H1 (cell line): ENCODE measurements at regions not wholly inside any gene's neighbourhood (a gene's known extent, or its start where the extent isn't known, plus 50 kb on each side); places are given as distances from the start of the nearest gene placed in this dataset.

ENCODE experiments used
- CTCF ChIA-PET: fragments of 300-600 bp; sonication (Branson Sonifier 250); formaldehyde crosslinking; loops from one replicate; lab custom pipeline; 2021; ENCODE audit not compliant: partially characterized antibody; lab: Charles Lee
- POLR2A ChIA-PET: fragments of 300-600 bp; sonication (Branson Sonifier 250); formaldehyde crosslinking; loops from one replicate; lab custom pipeline; 2021; ENCODE audit warnings: inconsistent platforms; ENCODE audit not compliant: partially characterized antibody; lab: Charles Lee
- DNase-seq, 2 experiments: peaks; one replicate each; pipeline versions ENCODE4 v3.0.0 to v3.0.0-alpha.2; 2010 to 2022; ENCODE audit warnings: low spot score in 2 of 2, low read depth in 1 of 2, mixed read lengths in 1 of 2
- FAIRE-seq: peaks from 2 replicates; lab custom pipeline; 2011; peaks lifted over from hg19 to GRCh38; lab: Jason Lieb, UNC
- H2AFZ ChIP-seq: 2 replicates; pipeline ENCODE4 v1.8.1; 2012; ENCODE audit warnings: low read length, inconsistent platforms
- H2AK5ac ChIP-seq: 2 replicates; pipeline ENCODE4 v1.6.1; 2013; ENCODE audit warnings: low read depth, low read length
- H2BK120ac ChIP-seq: replicated peaks from 2 replicates; pipeline ENCODE3; 2013; ENCODE audit warnings: low read depth, low read length, inconsistent platforms
- H2BK12ac ChIP-seq: 2 replicates; pipeline ENCODE4 v1.6.1; 2013; ENCODE audit warnings: low read depth, low read length
- H2BK15ac ChIP-seq: 2 replicates; pipeline ENCODE4 v1.6.1; 2013; ENCODE audit warnings: low read length
- H2BK20ac ChIP-seq: 2 replicates; pipeline ENCODE4 v1.6.1; 2013; ENCODE audit warnings: low read length
- H2BK5ac ChIP-seq: 2 replicates; pipeline ENCODE4 v1.6.1; 2013; ENCODE audit warnings: low read depth, low read length
- H3K14ac ChIP-seq: 2 replicates; pipeline ENCODE4 v1.6.1; 2013; ENCODE audit warnings: inconsistent platforms; ENCODE audit not compliant: insufficient read length
- H3K18ac ChIP-seq: 2 replicates; pipeline ENCODE4 v1.6.1; 2013; ENCODE audit warnings: low read length; ENCODE audit errors: extremely low read depth
- H3K23ac ChIP-seq: 2 replicates; pipeline ENCODE4 v1.6.1; 2013; ENCODE audit warnings: inconsistent platforms; ENCODE audit not compliant: insufficient read length
- H3K23me2 ChIP-seq: 2 replicates; pipeline ENCODE4 v1.6.1; 2013; ENCODE audit warnings: low read depth, low read length
- H3K27ac ChIP-seq: 2 replicates; pipeline ENCODE4 v1.6.1; 2011; ENCODE audit warnings: low read depth, low read length, inconsistent platforms
- H3K27me3 ChIP-seq, 4 experiments: replicated peaks in 1 of 4; 1 replicate in 1 of 4; 2 replicates in 3 of 4; pipeline versions ENCODE4 v1.6.1 to v1.8.1; 2011 to 2013; ENCODE audit warnings: low read length in 3 of 4, mild to moderate bottlenecking in 3 of 4, inconsistent platforms in 2 of 4, mixed read lengths in 2 of 4, moderate library complexity in 1 of 4; ENCODE audit not compliant: control insufficient read depth in 3 of 4, insufficient read depth in 3 of 4; ENCODE audit errors: extremely low read depth in 1 of 4
- H3K36me3 ChIP-seq, 4 experiments: 2 replicates each; pipeline versions ENCODE4 v1.6.1 to v1.8.1; 2011 to 2013; ENCODE audit warnings: mild to moderate bottlenecking in 4 of 4, low read length in 3 of 4, moderate library complexity in 2 of 4, control low read depth in 1 of 4, inconsistent platforms in 1 of 4; ENCODE audit not compliant: insufficient read depth in 4 of 4, control insufficient read depth in 2 of 4
- H3K4ac ChIP-seq: replicated peaks from 2 replicates; pipeline ENCODE3; 2013; ENCODE audit warnings: low read length, low read depth, mixed read lengths, inconsistent platforms; ENCODE audit not compliant: insufficient read length
- H3K4me1 ChIP-seq, 4 experiments: replicated peaks in 1 of 4; 1 replicate in 1 of 4; 2 replicates in 3 of 4; pipeline versions ENCODE4 v1.6.1 to v1.8.1; 2011 to 2013; ENCODE audit warnings: low read length in 3 of 4, inconsistent platforms in 2 of 4, mixed read lengths in 1 of 4; ENCODE audit not compliant: insufficient read depth in 4 of 4, control insufficient read depth in 3 of 4
- H3K4me2 ChIP-seq, 2 experiments: 2 replicates each; pipeline versions ENCODE4 v1.6.1 to v1.8.1; 2011 to 2013; ENCODE audit warnings: low read depth in 2 of 2, low read length in 2 of 2, control low read depth in 1 of 2, inconsistent platforms in 1 of 2, mild to moderate bottlenecking in 1 of 2; ENCODE audit not compliant: insufficient read depth in 1 of 2
- H3K4me3 ChIP-seq, 4 experiments: fragments of 200-600, 300-600 bp in 1 of 4; sonication (generic), shearing (Covaris generic), sonication (Bioruptor Twin) in 1 of 4; 2 replicates each; pipeline versions ENCODE4 v1.5.1 to v1.8.1; 2011 to 2016; ENCODE audit warnings: low read length in 4 of 4, low read depth in 3 of 4, control low read depth in 2 of 4, inconsistent platforms in 2 of 4, mild to moderate bottlenecking in 2 of 4, mixed read lengths in 1 of 4, moderate library complexity in 1 of 4; ENCODE audit not compliant: insufficient read depth in 2 of 4; ENCODE audit errors: extremely low read depth in 1 of 4
- H3K56ac ChIP-seq: replicated peaks from 2 replicates; pipeline ENCODE3; 2013; ENCODE audit warnings: low read depth, mild to moderate bottlenecking, mixed read lengths, low read length, inconsistent platforms; ENCODE audit not compliant: insufficient read length
- H3K79me1 ChIP-seq: 2 replicates; pipeline ENCODE4 v1.6.1; 2013; ENCODE audit warnings: low read depth, low read length, control low read depth
- H3K79me2 ChIP-seq, 2 experiments: 2 replicates each; pipeline versions ENCODE4 v1.6.1 to v1.8.1; 2012 to 2013; ENCODE audit warnings: low read length in 2 of 2, mild to moderate bottlenecking in 2 of 2, inconsistent platforms in 1 of 2; ENCODE audit not compliant: insufficient read depth in 2 of 2, control insufficient read depth in 1 of 2
- H3K9ac ChIP-seq, 4 experiments: replicated peaks in 1 of 4; 1 replicate in 1 of 4; 2 replicates in 3 of 4; pipeline versions ENCODE4 v1.6.1 to v1.8.1; 2011 to 2013; ENCODE audit warnings: low read depth in 3 of 4, low read length in 3 of 4, control low read depth in 2 of 4, mild to moderate bottlenecking in 2 of 4, moderate library complexity in 2 of 4, inconsistent platforms in 1 of 4; ENCODE audit errors: extremely low read depth in 1 of 4
- H3K9me3 ChIP-seq, 2 experiments: 2 replicates each; pipeline versions ENCODE4 v1.6.1 to v1.8.1; 2012 to 2013; ENCODE audit warnings: mild to moderate bottlenecking in 2 of 2, moderate library complexity in 2 of 2, control low read depth in 1 of 2, inconsistent platforms in 1 of 2, low read depth in 1 of 2, low read length in 1 of 2, mixed read lengths in 1 of 2; ENCODE audit not compliant: insufficient read depth in 2 of 2
- H4K20me1 ChIP-seq, 2 experiments: replicated peaks in 1 of 2; 2 replicates each; pipeline versions ENCODE3 to v1.8.1; 2011 to 2013; ENCODE audit warnings: inconsistent platforms in 2 of 2, low read length in 2 of 2, mild to moderate bottlenecking in 1 of 2; ENCODE audit not compliant: insufficient read depth in 2 of 2, control insufficient read depth in 1 of 2
- H4K5ac ChIP-seq: 2 replicates; pipeline ENCODE4 v1.6.1; 2013; ENCODE audit warnings: low read length, low read depth, mixed read lengths, inconsistent platforms; ENCODE audit not compliant: insufficient read length
- H4K8ac ChIP-seq: 2 replicates; pipeline ENCODE4 v1.8.0; 2013; ENCODE audit warnings: mild to moderate bottlenecking, moderate library complexity, low read length, inconsistent platforms; ENCODE audit not compliant: insufficient read depth; ENCODE audit errors: extremely low read depth
- H4K91ac ChIP-seq: replicated peaks from 2 replicates; pipeline ENCODE3; 2013; ENCODE audit warnings: low read length, mixed read lengths, inconsistent platforms; ENCODE audit not compliant: insufficient read length
- ATF2 ChIP-seq: IDR thresholded peaks from 2 replicates; pipeline ENCODE4 v1.6.1; 2012; ENCODE audit warnings: low read length, inconsistent platforms
- BRCA1 ChIP-seq: IDR thresholded peaks from 2 replicates; pipeline ENCODE4 v1.6.1; 2012; ENCODE audit warnings: low read depth, low read length, improper control_type of control experiment
- CBX5 ChIP-seq: fragments of 300-800, 300-1000 bp; sonication (generic); IDR thresholded peaks from 2 replicates; pipeline ENCODE4 v1.7.1; 2016; ENCODE audit warnings: antibody characterized with exemption, low read length, low read depth
- CHD1 ChIP-seq: IDR thresholded peaks from 2 replicates; pipeline ENCODE4 v1.6.1; 2012; ENCODE audit warnings: low read depth, low read length, improper control_type of control experiment
- CHD2 ChIP-seq: IDR thresholded peaks from 2 replicates; pipeline ENCODE4 v1.6.1; 2012; ENCODE audit warnings: low read length, improper control_type of control experiment
- EP300 ChIP-seq, 2 experiments: IDR thresholded peaks; 1 replicate in 1 of 2; 2 replicates in 1 of 2; pipeline ENCODE4 v1.6.1; 2011 to 2012; ENCODE audit warnings: low read depth in 2 of 2, low read length in 2 of 2, mild to moderate bottlenecking in 2 of 2, borderline replicate concordance in 1 of 2, inconsistent platforms in 1 of 2, moderate library complexity in 1 of 2
- MAFK ChIP-seq: IDR thresholded peaks from 2 replicates; pipeline ENCODE4 v1.6.1; 2012; ENCODE audit warnings: low read depth, mild to moderate bottlenecking, improper control_type of control experiment, low read length
- SAP30 ChIP-seq: fragments of 300-600 bp; sonication (generic); IDR thresholded peaks from 2 replicates; pipeline ENCODE4 v1.7.1; 2012; ENCODE audit warnings: low read length, moderate library complexity, mild to moderate bottlenecking, inconsistent platforms; ENCODE audit not compliant: insufficient read depth, insufficient replicate concordance
- SP2 ChIP-seq: IDR thresholded peaks from 2 replicates; pipeline ENCODE4 v1.6.1; 2012; ENCODE audit warnings: mild to moderate bottlenecking, low read length, inconsistent platforms
- SRF ChIP-seq: IDR thresholded peaks from 2 replicates; pipeline ENCODE4 v1.6.1; 2011; ENCODE audit warnings: mild to moderate bottlenecking, low read depth, low read length, moderate library complexity
- SUZ12 ChIP-seq: fragments of 200-600 bp; sonication (generic); IDR thresholded peaks from 2 replicates; pipeline ENCODE4 v1.6.1; 2012; ENCODE audit warnings: mild to moderate bottlenecking, inconsistent platforms, low read length, moderate library complexity, mixed read lengths
- TCF12 ChIP-seq: IDR thresholded peaks from 2 replicates; pipeline ENCODE4 v1.6.1; 2011; ENCODE audit warnings: low read depth, mild to moderate bottlenecking, low read length
- WGBS, 2 experiments: shearing (Covaris generic) in 1 of 2; methylation state at CpG; one replicate each; pipeline versions ENCODE4 v1.1.6 to v1.1.7; 2013 to 2015; ENCODE audit warnings: low lambda C conversion rate in 2 of 2, mixed read lengths in 2 of 2, inconsistent platforms in 1 of 2, low coverage in 1 of 2, missing lambda C conversion rate in 1 of 2; ENCODE audit not compliant: insufficient replicate concordance in 2 of 2, insufficient coverage in 1 of 2, insufficient read length in 1 of 2; ENCODE audit errors: extremely low coverage in 1 of 2, missing lambda C conversion rate in 1 of 2; 5-methylcytosine and 5-hydroxymethylcytosine counted together

- Histone ChIP-seq H3K79me2 (no peaks in the 10 kb centered on the region), H4K91ac (no peak overlapping the region), H3K9me3 (no peaks in the 10 kb centered on the region), H4K5ac (no peak overlapping the region), H3K14ac (no peak overlapping the region), H3K27me3 (no peaks in the 10 kb centered on the region), H2BK20ac (no peak overlapping the region), H3K36me3 (no peaks in the 10 kb centered on the region), H4K8ac (no peak overlapping the region), H3K9ac (no peak overlapping the region), H3K18ac (no peak overlapping the region), H2BK12ac (no peak overlapping the region), H3K4ac (no peak overlapping the region), H3K4me2 (no peak overlapping the region), H3K79me1 (no peaks in the 10 kb centered on the region), H3K23ac (no peak overlapping the region), H3K4me3 (no peak overlapping the region), H2AK5ac (no peak overlapping the region), H2BK5ac (no peak overlapping the region), H2AFZ (no peak overlapping the region), H2BK15ac (no peak overlapping the region), H3K27ac (no peak overlapping the region), H3K4me1 (no peaks in the 10 kb centered on the region), H3K56ac (no peak overlapping the region), H2BK120ac (no peak overlapping the region), H4K20me1 (no peaks in the 10 kb centered on the region), H3K23me2 (no peaks in the 10 kb centered on the region)
- 95% methylated on average over 3 of the region's 3 CpGs; no CpG with 5 or more reads in 1 of the 2 experiments for WGBS, 2 experiments
- ChIA-PET POLR2A (no interaction called here), CTCF (interaction anchor here (0.6 kb wide), 1 partner anchor 52 kb away, joined by 4 read pairs; no protein-coding TSS in a partner anchor)
- FAIRE-seq: no peak
- DNase-seq: no peak
- TF ChIP-seq CHD1: no peak
- no peak for TF ChIP-seq SAP30
- no peak for TF ChIP-seq CBX5
- TF ChIP-seq SP2: no peak
- no peak for TF ChIP-seq CHD2
- no peak for TF ChIP-seq TCF12
- no peak for TF ChIP-seq BRCA1
- no peak for TF ChIP-seq SUZ12
- TF ChIP-seq SRF: no peak
- TF ChIP-seq EP300 (IDR thresholded peaks at IDR 0.05; ENCODE audit: borderline replicate concordance in 1 of 2, low read depth in 2 of 2, low read length in 2 of 2): no peak
- TF ChIP-seq MAFK: no peak
- no peak for TF ChIP-seq ATF2
Observed at GRCh38 chr1:72704841-72705477, 422.6 kb upstream of the NEGR1 start.
